HG03571 (cell line): ENCODE measurements at regions not wholly inside any gene's neighbourhood (a gene's known extent, or its start where the extent isn't known, plus 50 kb on each side); places are given as distances from the start of the nearest gene placed in this dataset.

ENCODE experiments used
- ATAC-seq: cut with Tn5 transposase; IDR thresholded peaks from one replicate; pipeline ENCODE4 v1.9.1; 2021; ENCODE audit not compliant: unreplicated experiment

DNA sequence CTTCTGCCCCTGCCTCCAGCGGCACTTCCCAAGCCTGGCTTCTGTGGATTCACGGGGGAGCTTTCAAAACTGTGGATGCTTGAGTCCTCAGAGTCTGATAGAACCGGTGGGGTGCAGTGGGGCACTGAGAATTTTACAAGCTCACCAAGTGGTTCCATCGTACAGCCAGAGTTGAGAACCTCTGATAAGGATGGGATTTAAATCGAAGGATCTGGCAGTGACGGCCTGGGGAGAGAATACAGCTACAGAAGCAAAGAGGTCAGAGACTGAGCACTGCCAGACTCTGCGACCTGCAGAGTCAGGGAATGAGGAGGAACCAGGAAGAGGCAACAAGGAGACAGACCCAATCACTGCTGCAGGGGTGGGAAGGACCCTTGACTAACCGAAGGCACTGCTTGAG, 124.6 kb upstream of the BOD1 start:
- ATAC-seq = no peak

DNA sequence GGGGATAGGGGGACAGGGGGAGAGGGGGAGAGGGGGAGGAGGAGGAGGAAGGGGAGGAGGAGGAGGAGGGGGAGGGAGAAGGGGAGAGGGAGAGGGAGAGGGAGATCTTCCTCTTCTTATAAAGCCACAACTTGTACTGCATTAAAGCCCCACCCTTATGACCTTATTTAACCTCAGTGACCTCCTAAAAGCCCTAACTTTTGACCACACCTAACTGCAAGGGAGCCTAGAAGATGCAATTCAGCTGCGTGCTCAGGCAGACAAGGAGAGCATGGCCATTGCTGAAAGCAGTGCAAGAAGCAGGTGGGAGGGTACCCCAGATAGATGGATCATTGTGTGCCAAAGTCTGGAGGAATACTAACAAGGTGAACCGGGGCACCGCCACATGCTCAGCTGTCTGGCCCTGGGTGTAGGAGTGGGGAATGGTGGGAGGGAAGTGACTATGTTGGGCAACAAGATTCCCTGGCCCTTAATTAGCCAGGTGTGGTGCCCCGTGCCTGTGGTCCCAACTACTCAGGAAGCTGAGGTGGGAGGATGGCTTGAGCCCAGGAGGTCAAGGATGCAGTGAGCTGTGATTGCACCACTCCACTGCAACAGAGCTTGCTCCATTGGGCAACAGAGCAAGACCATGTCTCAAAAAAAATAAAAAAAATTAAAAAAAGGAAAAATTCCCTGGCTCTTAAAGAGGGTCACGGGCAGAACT, 125.4 kb upstream of the BOD1 start:
- ATAC-seq = peak; percentile 16

GRCh38 chr5:173742432-173742816, 126.0 kb upstream of the BOD1 start:
- peak; percentile 85 for ATAC-seq

DNA sequence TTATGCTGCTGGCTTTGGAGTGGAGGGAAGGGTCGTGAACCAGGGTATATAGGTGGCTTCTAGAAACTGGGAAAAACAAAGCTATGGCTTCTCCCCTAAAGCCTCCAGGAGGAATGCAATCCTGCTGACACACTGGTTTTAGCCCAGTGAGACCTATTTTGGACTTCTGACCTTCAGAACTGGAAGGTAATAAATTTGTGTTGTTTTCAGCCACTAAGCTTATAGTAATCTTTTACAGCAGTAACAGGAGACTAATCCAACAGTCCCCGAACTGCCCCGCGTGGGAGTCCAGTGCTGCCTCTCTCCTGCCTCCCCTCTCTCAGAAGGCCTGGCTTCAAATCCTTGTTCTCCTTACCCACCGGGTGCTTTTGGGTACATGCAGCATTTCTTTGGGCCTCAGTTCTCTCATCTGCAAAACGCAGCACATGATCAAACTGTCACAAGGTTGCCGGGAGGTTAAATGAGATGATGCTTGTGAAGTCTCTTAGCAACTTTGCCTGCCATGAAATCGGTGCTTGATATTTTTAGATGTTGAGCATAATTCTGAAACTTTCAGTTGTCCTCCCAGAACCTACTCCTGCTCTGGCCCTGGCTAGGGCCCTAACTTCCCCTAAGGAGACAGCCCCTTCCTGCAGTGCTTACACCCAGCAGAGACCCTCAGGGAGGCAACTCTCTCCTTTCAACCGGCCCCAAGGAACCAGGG, 127.3 kb upstream of the BOD1 start:
- ATAC-seq = no peak

GRCh38 chr5:173744551-173744950, 128.1 kb upstream of the BOD1 start:
- no peak for ATAC-seq

- no peak for ATAC-seq
These were observed 128.7 kb upstream of the BOD1 start for GRCh38 chr5:173745123-173745522.

DNA sequence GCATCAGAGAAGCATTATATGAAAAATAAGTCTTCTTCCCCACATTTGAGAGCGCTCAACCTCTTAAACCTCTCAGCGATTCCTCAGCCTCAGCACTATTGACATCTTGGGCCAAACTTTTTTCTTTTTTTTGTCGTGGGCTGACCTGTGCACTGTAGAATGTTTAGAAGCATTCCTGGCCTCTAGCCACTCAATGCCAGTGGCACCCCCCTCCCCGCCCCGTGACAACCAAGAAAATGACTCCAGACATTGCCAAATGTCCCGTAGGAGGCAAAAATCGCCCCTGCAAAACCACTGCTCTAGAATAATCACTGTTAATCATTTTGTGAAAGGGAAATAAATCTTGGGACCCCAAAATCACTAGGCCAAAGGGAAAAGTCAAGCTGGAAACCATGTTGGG, 129.1 kb upstream of the BOD1 start:
- no peak for ATAC-seq

DNA sequence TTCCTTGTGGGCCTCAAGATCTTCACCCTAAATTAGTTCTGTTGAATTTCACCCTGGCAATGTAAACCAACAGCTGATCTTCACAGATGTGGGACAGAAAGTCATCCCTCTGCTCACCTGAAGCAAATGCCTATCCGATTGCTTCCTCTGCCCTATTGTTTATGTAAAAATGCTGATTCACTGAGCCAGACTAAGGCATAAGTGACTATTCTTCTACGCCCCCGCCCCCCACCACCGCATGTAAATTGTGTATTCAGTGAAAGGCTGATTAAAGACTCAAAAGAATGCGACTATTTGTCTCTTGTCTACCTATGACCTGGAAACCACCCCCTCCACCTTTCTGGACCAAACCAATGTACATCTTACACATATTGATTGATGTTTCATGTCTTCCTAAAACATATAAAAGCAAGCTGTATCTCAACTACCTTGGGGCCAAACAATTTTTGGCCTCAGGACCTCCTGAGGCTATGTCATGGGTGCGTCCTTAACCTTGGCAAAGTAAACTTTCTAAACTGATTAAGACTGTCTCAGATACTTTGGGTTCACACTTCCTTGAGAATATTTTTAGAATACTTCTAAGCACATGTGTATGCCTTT, 129.7 kb upstream of the BOD1 start:
- ATAC-seq = no peak

GRCh38 chr5:173747876-173748275, 131.4 kb upstream of the BOD1 start:
- no peak for ATAC-seq

DNA sequence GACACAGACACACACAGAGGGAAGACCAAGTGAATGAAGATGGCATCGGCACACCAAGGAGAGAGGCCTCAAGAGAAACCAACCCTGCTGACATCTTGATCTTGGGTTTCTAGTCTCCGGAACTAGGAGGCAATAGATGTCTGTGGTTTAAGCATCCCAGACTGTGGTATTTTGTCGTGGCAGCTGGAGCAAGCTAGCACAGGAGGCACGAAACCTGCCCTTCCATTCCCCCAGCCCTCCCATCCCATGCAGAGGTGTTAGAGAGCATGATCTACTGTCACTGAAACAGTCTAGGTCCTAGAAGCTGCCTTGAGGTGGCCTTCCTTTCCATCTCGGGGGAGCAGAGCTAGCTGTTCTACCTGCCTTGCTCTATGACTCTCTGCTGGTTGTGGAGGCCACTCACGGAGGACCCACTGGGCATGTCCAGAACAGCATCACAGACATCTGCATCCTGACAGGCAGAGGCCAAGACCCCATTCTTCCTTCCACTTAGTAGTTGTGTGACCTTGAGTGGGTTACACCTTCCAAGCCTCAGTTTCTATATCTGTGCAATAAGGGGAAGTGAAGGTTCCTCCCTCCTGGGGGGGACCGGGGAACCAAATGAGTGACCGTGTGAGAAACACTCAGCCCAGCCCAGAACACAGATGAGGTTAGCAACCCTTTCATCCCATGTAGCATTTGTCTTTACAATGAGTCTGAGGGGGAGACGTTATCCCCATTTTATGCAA, 134.3 kb upstream of the BOD1 start:
- ATAC-seq = no peak

DNA sequence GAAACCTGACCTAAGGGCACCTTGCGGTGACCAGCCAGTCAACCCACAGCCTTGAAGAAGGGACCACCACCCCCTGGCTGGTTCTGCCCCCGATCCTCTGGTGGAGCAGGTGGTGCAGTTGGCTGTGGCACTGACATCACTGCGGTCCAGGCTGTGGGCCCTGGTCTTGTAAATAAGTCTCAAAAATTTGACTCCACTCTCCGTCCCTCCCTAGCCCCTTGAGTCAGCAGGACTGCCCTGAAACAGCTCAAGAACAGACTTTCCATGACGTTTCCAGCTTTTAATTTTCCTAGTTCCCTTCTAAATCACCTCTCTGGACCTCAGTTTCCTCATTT, 134.8 kb upstream of the BOD1 start:
- ATAC-seq = no peak

DNA sequence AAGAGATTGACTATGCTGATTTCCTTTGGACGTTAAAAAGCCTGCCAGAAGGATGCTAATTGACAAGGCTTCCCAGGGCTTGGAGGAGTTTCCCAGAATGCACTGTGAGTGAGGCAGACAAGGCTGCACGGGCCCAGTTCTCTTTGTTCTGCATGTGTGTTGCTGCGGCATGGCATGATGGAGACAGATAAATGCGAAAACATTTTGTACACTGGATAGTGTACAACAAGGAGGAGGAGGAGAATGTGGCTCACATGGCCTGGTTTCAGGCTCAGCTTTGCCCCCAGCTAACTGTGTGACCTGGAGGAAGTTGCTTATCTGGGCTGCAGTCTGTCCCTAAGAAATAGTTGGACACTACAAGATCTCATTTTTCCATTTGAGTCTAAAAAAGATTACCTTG, 135.5 kb upstream of the CPEB4 start:
- ATAC-seq = no peak

- ATAC-seq = no peak
These were observed 134.6 kb upstream of the CPEB4 start for GRCh38 chr5:173753307-173754168.

DNA sequence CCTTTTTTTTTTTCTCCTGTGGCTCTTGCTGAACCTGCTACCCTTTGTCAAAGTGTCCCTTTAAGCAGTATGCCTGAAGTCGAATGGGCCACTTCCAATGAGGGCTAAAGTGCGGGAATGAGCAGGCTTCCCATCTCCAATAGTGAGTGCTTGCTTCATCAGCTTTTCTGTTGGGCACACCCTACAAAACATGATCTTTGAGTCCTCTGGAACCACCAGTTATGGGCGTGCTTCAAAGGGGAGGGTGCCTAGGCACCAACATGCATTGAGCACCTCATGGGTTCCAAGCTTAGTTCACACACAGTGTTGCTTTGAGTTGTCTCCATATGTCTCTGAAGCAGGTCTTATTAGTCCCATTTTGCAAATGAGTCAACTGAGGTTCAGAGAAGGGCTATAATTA, 132.8 kb upstream of the CPEB4 start:
- ATAC-seq = no peak

DNA sequence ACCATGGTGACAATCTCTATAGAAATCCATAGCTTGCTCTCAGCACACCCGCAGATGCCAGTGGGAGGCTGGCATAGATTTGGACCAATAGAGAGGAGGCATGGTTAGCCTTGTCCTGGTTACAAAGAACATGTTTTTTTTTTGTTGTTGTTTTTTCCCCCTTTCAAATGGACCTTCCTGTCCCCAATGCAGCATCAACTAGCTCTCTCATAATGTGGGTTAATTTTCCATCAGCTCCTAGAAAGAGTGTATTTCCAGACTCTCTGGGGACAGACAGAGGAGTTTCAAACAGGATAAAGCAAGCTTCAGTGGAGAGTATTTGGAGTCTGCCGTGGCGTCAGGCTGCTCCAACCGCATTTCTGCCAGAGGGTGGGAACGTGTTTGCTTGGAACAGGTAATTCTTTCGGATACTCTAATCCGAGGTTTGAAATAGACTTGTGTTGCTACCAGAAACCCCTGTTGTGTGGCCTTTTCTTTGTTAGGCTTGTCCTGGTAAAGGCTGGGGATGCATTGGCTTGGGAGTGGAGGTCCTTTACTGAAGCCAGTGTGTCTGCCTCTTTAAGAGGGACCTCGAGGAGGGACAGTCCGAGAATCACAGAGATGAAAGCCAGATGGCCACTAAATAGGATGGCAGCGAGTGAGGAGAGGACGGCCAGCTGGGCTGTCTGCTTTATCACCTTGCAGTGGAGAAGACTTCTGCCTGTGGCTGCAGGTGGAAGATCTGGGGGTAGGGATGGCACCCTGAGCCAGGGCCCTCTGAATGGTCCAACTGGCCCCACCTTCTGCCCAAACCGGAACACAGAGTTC, 130.5 kb upstream of the CPEB4 start:
- no peak for ATAC-seq

DNA sequence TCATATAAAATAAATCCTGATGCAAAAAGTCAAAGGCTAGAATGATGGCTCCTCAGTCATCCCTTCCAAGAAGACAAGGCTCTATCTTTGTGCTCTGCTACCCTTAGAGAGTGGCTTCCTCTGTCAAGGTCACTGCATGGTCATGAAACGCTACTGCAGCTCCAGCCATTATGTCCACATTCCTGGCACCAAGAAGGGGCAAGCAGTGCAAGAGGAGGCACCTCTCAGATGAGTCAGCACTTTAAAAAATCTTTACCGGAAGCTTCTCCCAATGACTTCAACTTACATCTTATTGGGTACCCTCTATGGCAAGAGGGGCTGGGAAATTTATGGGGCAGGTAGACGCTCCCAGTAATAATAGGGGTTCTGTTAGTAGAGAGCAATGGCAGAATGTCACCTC, 129.5 kb upstream of the CPEB4 start:
- no peak for ATAC-seq

- no peak for ATAC-seq
These were observed 128.5 kb upstream of the CPEB4 start for GRCh38 chr5:173759691-173760090.

- ATAC-seq = no peak
These were observed 127.5 kb upstream of the CPEB4 start for GRCh38 chr5:173760461-173761177.

GRCh38 chr5:173761178-173761513, 127.0 kb upstream of the CPEB4 start:
- no peak for ATAC-seq

- no peak for ATAC-seq
These were observed 126.1 kb upstream of the CPEB4 start for GRCh38 chr5:173762045-173762444.
